GM20431 (cell line): ENCODE measurements at regions not wholly inside any gene's neighbourhood (a gene's known extent, or its start where the extent isn't known, plus 50 kb on each side); places are given as distances from the start of the nearest gene placed in this dataset.

ENCODE experiments used
- in situ Hi-C: fragments of 300-500 bp; cut with MseI, MboI; formaldehyde crosslinking; loops from one replicate; pipeline ENCODE4 v1.15.0; 2020; ENCODE audit warnings: low sequenced_read_pairs; ENCODE audit not compliant: unreplicated experiment

DNA sequence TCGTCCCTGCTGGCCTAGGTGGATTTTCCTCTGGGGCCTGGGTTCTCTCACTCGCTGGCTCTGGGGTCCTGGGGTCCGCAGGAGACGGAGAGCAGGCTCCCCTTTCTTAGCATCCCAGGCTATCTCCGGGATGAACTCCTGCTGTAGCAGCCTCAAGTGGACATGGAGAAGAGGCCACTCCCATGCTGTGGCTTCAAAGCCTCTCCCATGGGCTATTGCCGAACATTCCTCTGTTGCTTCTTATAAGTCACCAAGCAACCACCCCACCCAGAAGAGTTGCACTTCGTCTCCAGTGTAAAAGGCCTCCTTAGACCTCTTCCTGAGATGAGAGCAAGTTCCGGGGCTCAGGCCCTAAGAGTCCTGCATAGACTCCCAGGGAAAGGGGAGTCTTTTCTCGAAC is 124.0 kb upstream of the RCN1 start:
- in situ Hi-C loops, result loop anchor here (25.0 kb wide), 1 partner anchor 480 kb away; no protein-coding TSS in a partner anchor

DNA sequence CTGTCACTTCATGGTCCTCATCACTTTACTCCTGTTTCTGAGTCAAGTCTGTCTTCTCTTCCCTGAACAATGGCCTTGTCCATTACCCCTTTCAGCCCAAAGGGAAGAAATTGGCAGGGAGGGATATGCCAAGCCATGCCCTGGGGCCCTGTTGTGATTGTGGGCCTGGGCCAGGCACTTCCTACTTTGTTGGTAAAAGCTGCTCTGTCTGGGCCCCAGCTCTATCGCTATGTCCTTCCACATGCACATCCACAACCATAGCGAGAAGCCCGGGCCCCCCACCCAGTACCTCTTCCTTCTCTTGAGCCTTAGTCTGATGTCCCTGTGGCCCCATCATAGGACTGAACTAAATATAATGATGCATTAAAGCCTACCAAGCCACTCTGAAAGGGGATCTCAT is 126.7 kb upstream of the RCN1 start:
- in situ Hi-C loops, result loop anchor here (25.0 kb wide), 1 partner anchor 477 kb away; no protein-coding TSS in a partner anchor

DNA sequence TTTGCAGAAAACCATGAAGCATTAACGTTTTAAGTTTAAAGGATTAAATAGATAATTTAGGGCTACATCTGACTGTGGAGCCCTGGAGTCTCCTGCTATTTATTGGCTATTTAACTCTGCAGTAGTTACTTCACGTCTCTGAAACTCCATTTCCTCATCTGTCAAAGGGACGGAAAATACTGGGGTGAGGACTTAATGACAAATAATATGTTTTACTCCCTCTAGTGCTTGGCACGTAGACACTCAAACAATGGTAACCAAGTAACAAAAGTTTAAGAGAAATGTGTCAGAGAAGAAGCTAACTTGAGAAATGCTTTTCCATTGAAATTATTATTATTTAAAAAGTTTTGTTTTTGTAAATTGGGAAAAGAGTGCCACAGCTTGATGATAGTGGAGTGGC is 130.7 kb upstream of the RCN1 start:
- in situ Hi-C loops, result loop anchor here (25.0 kb wide), 1 partner anchor 473 kb away; no protein-coding TSS in a partner anchor

DNA sequence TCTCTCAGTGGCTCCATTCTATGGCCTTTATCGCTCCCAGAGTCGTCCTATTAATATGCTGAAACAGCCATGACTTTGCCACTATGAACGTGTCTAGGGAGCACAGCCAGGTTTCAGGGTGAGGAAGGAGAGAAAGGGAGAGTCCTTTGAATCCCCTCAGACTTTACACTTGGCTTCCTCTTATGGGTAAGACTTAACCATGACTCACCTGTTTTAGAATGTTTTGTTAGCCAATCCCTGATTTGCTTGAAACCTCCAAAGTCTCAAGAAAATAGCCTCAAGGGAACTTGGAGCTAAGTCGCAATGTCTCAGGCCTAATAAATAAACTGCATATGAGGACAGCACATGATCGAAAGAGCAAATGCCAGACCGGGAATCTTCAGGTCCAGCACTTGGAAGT is 131.2 kb upstream of the RCN1 start:
- in situ Hi-C loops, result loop anchor here (25.0 kb wide), 1 partner anchor 472 kb away; no protein-coding TSS in a partner anchor

DNA sequence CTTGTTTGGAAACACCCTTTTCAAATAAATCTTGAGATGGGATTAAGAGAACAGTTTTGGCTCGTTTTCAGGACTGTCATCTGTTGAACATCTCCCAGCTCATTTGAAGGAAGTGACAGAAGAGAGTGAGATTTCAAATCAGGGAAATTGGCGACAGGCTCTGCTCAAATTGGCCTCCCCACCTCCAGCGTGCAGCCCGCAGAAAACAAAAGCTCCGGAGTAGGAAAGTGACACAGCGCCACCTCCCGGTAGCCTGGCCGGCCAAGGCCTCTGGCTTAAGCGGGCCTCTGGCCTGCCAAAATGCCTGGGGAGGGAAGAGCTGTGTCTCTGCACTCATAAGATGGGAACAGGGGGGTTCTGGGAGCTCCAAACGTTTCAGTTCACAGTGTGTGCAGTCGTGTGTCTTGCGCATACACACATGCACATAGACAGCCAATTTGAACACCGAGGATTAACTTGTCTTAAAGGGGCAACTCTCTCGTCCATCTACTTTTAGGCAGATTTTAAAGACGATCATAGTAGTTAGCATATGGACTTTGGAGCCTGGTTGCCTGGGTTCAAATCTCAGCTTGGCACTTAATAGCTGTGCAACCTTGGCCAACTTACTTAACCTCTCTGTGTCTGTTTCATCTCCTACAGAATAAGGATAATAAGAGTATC is 132.7 kb upstream of the RCN1 start:
- in situ Hi-C loops, result loop anchor here (25.0 kb wide), 1 partner anchor 471 kb away; no protein-coding TSS in a partner anchor

DNA sequence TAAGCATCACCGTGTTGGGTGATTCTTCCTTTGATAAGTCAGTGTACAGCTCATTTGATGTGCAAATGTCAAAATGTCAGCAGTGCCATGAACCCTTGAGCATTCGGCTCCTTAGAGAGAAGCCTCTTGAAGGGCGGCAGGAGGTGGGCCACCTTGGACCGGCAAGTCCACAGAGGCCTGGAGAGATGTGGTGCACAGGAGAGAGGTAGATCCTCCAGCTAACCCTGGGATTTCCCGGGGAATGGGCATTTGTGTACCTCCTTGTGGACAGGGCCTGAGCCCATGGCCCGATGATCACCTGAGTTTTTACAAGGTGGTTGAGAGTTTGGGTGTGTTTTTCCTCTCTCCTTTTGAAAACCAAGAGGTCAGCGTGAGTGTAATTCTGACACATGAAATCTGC is 133.2 kb upstream of the RCN1 start:
- in situ Hi-C loops, result loop anchor here (25.0 kb wide), 1 partner anchor 470 kb away; no protein-coding TSS in a partner anchor

DNA sequence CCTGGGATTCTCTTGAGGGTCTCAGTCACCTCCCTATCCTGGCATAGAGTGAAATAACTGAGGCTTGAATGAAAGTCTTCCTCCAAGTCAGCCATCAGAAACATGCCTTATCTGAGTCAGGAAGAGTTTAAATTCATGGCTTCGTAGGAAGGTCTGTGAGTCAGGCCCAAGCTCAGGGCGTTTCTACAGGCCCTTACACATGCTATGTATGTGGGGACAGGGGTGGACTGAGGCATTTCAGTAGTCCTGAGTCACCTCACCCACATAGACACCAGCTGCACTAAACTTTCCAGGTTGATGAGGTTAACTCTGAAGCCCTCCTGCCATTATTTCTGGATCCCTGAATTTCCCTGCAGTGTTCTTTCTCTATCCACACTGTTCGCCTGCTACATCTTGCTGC is 134.6 kb upstream of the RCN1 start:
- in situ Hi-C loops, result loop anchor here (25.0 kb wide), 1 partner anchor 469 kb away; no protein-coding TSS in a partner anchor

DNA sequence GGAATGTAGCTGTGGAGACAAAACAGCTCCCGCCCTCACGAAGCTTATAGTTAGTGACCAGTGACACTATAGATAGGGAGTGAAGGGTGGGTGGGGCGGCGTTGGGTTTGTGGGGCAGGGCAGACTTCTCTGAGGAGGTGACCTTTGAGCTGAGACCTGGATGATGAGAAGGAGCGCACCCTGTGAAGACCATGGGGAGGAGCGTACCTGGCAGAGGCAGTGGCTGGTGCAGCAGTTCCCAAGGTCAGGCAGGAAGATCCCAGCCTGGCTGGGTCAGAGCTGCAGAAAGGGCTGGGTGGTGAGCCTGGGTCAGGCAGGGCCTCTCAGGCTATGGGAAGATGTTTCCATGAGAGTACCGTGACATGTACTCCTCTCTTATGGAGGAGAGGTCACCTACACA is 135.0 kb upstream of the RCN1 start:
- in situ Hi-C loops, result loop anchor here (25.0 kb wide), 1 partner anchor 469 kb away; no protein-coding TSS in a partner anchor

DNA sequence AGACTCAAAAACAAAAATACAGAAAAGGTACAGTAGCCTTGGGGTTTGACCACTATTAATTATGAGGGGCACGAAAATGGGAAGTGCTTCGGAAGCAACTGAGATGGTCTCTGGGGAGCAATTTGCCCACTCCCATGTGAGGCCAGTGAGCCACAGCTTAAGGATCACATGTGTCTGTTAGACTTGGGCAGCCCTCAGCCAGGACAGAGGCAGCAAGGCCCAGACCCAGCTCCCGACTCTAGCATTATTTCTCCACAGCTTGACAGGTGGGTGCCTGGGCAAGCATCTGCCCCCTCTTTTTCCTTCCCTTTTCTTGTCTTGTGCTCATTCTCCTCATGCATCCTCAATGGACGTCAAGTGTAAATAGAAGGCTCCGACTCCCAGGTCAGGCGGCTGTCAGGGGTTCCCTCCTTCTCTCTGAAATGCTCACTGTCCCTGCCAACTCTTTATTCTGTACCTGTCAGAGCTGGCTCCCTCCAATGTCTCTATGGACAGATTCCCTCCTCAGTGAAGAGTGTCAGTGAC is 137.0 kb upstream of the RCN1 start:
- in situ Hi-C loops, result loop anchor here (25.0 kb wide), 1 partner anchor 467 kb away; no protein-coding TSS in a partner anchor

DNA sequence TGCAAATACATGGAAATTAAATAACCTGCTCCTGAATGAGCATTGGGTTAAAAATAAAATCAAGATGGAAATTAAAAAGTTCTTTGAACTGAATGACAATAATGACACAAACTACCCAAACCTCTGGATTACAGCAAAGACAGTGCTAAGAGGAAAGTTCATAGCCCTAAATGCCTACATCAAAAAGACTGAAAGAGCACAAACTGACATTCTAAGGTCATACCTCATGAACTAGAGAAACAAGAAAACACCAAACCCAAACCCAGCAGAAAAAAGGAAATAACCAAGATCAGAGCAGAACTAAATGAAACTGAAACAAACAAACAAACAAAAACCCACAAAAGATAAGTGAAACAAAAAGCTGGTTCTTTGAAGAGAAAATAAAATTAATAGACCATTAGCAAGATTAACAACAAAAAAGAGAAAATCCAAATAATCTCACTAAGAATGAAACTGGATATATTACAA is 138.6 kb upstream of the PAX6 start:
- in situ Hi-C loops, result loop anchor here (25.0 kb wide), 1 partner anchor 462 kb away; no protein-coding TSS in a partner anchor

DNA sequence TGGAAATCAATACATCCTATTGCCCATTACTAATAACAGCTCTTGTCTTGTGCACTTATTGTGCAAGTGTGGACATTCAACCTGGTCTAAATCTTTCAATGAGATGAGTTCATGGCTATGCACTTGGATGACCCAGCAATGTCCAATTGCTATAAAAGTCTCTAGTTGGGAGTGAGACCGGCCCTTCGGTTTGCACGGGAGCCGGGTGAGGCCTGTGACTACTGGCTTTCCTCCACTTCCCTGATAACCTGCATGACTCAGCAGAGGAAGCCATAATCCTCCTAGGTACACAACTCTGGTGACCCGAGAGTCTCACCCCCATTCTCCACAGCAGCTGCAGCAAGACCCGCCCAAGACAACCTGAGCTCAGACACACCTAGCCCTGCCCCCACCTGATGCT is 135.9 kb upstream of the PAX6 start:
- in situ Hi-C loops, result no loop called here

DNA sequence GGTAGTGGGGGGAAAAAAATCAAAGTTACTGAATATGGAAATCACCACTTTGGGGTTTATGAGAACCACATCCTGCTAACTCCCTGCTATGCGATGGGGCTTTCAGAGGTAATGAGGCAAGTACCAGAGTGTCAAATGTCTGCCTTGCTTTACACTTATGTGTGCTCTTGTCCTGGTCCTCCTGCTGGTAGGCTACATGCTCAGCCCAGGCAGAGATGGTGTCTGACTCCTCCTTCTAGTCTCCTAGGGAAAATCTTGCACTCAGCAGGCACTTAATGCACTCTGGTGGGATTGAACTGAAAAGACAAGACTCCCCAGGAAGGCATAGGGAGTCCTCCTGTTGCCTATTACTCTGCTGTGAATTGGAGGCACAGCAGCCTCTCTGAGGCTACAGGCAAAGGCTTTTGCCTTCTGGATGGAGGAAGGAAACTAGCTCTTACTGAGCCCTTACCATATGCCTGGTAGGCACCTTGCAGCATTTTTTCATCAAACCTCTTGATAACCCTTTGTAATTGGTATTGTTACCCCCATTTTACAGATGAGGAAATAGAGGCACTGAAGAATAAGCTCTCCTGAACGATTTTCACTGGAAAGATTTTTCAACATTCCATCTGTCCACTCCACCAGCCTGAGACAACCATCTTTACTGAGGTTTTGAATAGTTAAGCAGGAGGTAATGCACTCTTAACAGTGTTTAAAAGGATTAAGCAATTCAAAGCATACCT is 132.1 kb upstream of the PAX6 start:
- in situ Hi-C loops, result no loop called here

DNA sequence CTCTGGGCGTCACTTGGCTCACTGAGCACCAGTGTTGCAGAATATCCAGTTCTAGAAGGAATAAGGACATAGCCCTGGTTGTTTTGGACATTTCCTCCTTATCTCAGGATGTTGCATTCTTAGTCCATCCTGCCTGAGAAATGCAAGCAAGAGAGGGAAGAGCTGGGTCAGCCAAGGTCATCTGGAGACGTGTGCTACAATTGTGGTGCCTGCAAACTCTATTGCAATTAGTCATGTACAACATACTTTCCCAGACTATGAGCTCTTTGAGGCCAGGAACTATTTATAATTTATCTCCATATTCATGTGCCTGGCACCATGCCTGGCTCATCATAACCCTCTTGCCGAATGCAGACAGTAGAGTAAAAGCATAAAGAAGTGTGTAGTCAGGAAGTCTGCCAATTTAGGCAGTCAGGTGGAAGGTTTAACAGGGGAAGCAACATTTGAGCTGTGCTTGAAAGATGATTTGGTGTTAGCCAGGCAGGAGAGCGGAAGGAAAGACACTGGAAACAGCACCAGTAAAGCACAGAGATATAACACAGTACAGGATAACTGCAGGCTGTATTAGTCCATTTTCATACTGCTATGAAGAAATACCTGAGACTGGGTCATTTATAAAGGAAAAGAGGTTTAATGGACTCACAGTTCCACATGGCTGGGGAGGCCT is 129.4 kb upstream of the PAX6 start:
- in situ Hi-C loops, result no loop called here

DNA sequence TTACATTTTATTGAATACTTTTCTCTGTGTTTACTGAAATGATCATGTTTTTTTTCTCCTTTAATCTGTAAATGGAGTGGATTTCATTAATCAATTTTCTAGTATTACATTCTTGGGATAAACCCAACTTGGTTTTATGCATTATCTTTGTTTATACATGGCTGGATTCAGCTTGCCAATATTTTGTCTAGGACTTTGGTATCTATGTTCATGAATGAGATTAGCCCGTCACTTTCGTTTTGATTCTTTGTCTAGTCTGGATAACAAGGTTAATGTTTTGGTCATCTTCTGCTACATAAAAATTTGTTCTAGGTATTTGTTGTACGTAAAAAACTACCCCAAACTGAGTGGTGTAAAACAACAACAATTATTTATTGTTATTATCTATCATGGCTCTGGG is 127.9 kb upstream of the PAX6 start:
- in situ Hi-C loops, result no loop called here

DNA sequence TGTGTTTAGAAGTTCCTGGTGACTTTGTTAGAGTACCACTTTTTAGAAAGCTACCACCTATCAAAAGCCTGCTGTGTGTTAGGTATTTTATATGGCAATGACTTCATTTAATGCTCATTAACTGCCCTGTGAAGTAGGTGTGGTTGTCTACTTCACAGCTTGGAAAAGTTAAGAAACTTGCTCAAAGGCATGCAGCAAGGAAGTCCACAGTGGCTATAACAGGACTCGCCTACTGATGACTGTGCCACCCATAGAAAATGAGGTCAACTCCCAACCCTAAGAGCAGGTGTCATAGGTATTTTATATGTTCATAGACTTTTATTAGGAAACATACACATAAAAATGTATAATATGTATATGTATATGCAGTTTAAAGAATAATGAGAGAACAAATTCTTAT is 125.2 kb upstream of the PAX6 start:
- in situ Hi-C loops, result no loop called here

DNA sequence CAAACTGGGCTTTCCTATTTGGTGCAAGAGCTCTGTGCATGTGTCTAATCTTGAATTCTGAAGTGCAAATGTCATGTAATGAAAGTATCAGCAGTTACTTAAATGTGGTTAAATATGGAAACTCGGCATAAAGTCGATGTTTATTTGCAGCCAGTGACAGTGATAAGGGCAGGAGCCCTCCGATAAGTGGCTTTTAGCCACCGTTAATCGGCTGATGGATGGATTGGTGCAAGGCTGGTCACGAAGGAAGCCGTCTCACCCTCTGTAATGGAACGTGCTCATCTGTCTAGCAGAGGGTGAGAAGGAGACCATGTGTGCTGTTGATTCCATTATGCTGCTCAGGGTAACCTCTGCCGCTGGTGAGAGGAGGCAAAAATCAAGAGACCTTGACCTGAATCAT is 121.8 kb upstream of the PAX6 start:
- in situ Hi-C loops, result no loop called here

DNA sequence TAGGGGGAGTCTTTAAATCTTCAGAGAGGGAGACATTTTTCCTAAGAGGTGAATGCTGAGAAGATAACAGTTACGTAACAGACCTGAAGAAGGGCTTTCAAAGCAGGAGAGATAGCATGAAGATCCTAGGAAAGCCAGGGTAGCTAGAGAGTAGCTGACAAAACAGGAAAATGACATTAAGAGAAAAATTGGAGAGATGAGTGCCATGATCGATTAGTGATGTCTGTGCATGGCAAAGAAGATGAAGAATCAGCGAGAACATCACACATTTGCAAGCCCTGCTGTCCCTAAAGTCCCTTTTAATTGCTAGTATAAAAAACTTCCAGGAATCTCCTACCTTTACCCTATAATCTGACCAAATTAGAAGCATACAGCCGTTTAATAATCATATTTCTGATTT is 116.9 kb upstream of the PAX6 start:
- in situ Hi-C loops, result no loop called here

DNA sequence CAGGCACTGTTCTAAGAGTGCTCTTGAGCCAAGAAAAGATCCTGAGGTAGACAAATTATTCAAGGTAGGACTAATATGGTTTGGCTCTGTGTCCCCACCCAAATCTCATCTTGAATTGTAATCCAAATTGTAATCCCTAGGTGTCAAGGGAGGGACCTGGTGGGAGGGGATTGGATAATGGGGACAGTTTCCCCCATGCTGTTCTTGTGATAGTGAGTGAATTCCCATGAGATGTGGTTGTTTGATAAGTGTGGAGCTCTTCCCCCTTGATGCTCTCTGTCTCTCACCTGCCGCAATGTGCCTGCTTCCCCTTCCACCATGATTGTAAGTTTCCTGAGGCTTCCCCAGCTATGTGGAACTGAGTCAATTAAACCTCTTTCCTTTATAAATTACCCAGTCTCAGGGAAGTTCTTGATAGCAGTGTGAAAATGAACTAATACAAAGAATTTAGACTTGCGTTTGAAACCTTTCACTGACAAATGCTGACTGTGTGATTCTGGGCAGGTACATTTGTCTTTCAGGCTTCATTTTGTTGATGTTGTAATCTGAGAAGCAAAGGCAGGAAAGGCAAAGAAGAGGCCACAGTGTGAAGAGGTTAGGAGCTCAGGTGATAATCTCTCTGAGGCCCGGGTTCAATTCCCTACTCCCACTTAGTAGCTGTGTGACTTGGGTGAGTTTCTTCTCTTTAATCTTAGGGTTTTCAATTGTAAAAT is 115.8 kb upstream of the PAX6 start:
- in situ Hi-C loops, result no loop called here

DNA sequence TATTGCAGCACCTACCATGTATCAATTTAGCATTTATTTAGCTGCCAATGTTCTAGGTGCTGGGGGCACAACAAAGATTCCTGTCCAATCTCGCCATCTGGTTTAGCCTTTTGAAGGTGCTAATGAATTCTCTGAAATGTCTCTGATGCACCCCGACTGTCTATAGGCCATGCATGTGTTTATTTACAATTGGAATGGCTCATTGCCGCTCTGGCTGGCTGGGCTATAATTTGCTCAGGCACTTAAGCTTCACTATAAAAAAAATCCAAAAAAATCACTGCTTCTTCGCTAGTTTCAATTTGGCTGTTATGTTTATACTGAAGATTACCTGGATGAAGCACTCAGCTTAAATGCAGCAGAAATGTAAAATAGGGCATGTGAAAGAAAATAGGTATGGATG is 115.0 kb upstream of the PAX6 start:
- in situ Hi-C loops, result no loop called here

DNA sequence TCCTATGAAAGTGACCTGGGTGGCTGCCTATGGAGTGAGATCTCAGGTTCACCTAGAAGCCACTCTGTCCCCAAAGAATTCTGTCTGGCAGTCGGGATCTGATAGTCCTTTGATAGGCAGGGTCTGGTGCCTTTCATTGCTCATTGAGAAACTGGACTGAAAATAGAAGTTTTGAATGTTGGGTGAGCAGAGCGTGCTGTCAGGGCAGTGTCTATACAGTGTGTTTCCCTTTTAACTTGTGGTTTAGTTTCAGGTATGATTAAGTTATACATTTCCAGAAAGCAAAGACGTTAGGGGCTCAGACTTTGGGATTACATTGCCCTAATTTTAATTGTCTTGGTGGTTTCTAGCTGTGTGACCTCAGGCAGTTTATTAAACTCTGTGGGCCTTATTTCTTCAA is 111.3 kb upstream of the PAX6 start:
- in situ Hi-C loops, result no loop called here
